D721Med (cell line): ENCODE measurements at regions not wholly inside any gene's neighbourhood (a gene's known extent, or its start where the extent isn't known, plus 50 kb on each side); places are given as distances from the start of the nearest gene placed in this dataset.

Experiments
- DNase-seq: peaks from one replicate; pipeline ENCODE4 v3.0.0; 2011; ENCODE audit warnings: low spot score; ENCODE audit not compliant: insufficient read length
- FAIRE-seq: peaks from 2 replicates; lab custom pipeline; 2011; peaks lifted over from hg19 to GRCh38; lab: Jason Lieb, UNC
- CTCF ChIP-seq: IDR thresholded peaks from 2 replicates; pipeline ENCODE4 v1.5.1; 2012; ENCODE audit warnings: mild to moderate bottlenecking, control low read depth; ENCODE audit not compliant: insufficient read depth; ENCODE audit errors: missing control alignments

GRCh38 chr18:34121200-34121721 is 103.5 kb downstream of the NOL4 start:
- FAIRE-seq, result peak; percentile 88
- DNase-seq, result no peak
- TF ChIP-seq CTCF, result no peak

- TF ChIP-seq CTCF, result no peak
- FAIRE-seq (no peak), DNase-seq (no peak)
Measured at GRCh38 chr18:34120294-34120693, 104.4 kb downstream of the NOL4 start.

- no peak for TF ChIP-seq CTCF
- no peak for FAIRE-seq
- no peak for DNase-seq
Measured at GRCh38 chr18:34117319-34117718, 107.4 kb downstream of the NOL4 start.

- no peak for DNase-seq
- FAIRE-seq, result no peak
- TF ChIP-seq CTCF, result no peak
Measured at GRCh38 chr18:34115409-34116081, 109.2 kb downstream of the NOL4 start.

GRCh38 chr18:34114996-34115395 is 109.7 kb downstream of the NOL4 start:
- DNase-seq (no peak), FAIRE-seq (no peak)
- no peak for TF ChIP-seq CTCF

- FAIRE-seq (no peak), DNase-seq (no peak)
- TF ChIP-seq CTCF, result no peak
Measured at GRCh38 chr18:34108206-34108605, 116.5 kb downstream of the NOL4 start.

- no peak for TF ChIP-seq CTCF
- no peak for DNase-seq
- FAIRE-seq, result peak; percentile 76
Measured at GRCh38 chr18:34098109-34098508, 126.6 kb downstream of the NOL4 start.
